ENCODE measurements at regions not wholly inside any gene's neighbourhood (a gene's known extent, or its start where the extent isn't known, plus 50 kb on each side); places are given as distances from the start of the nearest gene placed in this dataset.

- TF ChIP-seq POLR2AphosphoS2 (conservative IDR thresholded peaks at IDR 0.05; ENCODE audit: low read length) (no peak), HOXB13 (CRISPR knock-in tag; IDR thresholded peaks at IDR 0.05; ENCODE audit: low read depth) (no peak), CBX2 (IDR thresholded peaks at IDR 0.05; ENCODE audit: borderline replicate concordance, low read depth) (no peak), FOSL2 (IDR thresholded peaks at IDR 0.05) (no peak), FOSL2 (CRISPR knock-in tag; IDR thresholded peaks at IDR 0.05) (no peak), BHLHE40 (IDR thresholded peaks at IDR 0.05; ENCODE audit: low read depth, low read length) (no peak), CHD2 (IDR thresholded peaks at IDR 0.05; ENCODE audit: low read length, partially characterized antibody) (no peak), MYC (IDR thresholded peaks at IDR 0.05; ENCODE audit: borderline replicate concordance, low read length) (no peak), TFCP2L1 (CRISPR knock-in tag; IDR thresholded peaks at IDR 0.05) (no peak), HMGXB4 (CRISPR knock-in tag; IDR thresholded peaks at IDR 0.05; ENCODE audit: borderline replicate concordance) (no peak), HDAC2 (IDR thresholded peaks at IDR 0.05) (no peak), EP300 (IDR thresholded peaks at IDR 0.05) (no peak), KDM1A (IDR thresholded peaks at IDR 0.05; ENCODE audit: low read depth) (no peak), NR3C1 (IDR thresholded peaks at IDR 0.05) (no peak), SMC3 (IDR thresholded peaks at IDR 0.05) (no peak), RARB (CRISPR knock-in tag; IDR thresholded peaks at IDR 0.05) (no peak)
- TF ChIP-seq, protein P1, sequence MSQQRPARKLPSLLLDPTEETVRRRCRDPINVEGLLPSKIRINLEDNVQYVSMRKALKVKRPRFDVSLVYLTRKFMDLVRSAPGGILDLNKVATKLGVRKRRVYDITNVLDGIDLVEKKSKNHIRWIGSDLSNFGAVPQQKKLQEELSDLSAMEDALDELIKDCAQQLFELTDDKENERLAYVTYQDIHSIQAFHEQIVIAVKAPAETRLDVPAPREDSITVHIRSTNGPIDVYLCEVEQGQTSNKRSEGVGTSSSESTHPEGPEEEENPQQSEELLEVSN (IDR thresholded peaks at IDR 0.05; ENCODE audit: borderline replicate concordance, low read depth): no peak
- TF ChIP-seq, protein P2, sequence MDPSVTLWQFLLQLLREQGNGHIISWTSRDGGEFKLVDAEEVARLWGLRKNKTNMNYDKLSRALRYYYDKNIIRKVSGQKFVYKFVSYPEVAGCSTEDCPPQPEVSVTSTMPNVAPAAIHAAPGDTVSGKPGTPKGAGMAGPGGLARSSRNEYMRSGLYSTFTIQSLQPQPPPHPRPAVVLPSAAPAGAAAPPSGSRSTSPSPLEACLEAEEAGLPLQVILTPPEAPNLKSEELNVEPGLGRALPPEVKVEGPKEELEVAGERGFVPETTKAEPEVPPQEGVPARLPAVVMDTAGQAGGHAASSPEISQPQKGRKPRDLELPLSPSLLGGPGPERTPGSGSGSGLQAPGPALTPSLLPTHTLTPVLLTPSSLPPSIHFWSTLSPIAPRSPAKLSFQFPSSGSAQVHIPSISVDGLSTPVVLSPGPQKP (IDR thresholded peaks at IDR 0.05; ENCODE audit: low read depth, low read length): no peak
- Histone ChIP-seq H3K4me2 (no peak overlapping the region), H3K4me1 (no peaks in the 10 kb centered on the region), H3K4me3 (no peak overlapping the region), H3K9me3 (peaks cover 10% of the 10 kb centered on the region; the same call in 2 of the 3 replicates), H3K27ac (no peak overlapping the region)
- FAIRE-seq (no peak), ATAC-seq (no peak), DNase-seq (ENCODE audit: low read depth in 1 of 2, low spot score in 1 of 2) (no peak)
- ChIA-PET POLR2A (no interaction called here), CTCF (no interaction called here)
- WGBS (ENCODE audit: missing lambda C conversion rate): 25% methylated on average over 7 of the region's 7 CpGs
Observed at GRCh38 chr15:98375513-98376340, 272.6 kb upstream of the IGF1R start.

- no peak for FAIRE-seq
- POLR2A ChIA-PET: no interaction called here
- Histone ChIP-seq H3K4me3 (no peak overlapping the region), H3K4me1 (no peaks in the 10 kb centered on the region), H3K4me2 (no peak overlapping the region), H3K9me3 (peaks cover 10% of the 10 kb centered on the region; the same call in 2 of the 3 replicates), H3K27ac (no peak overlapping the region)
- TF ChIP-seq CEBPB (IDR thresholded peaks at IDR 0.05) (no peak), EHF (CRISPR knock-in tag; IDR thresholded peaks at IDR 0.05) (no peak), NR3C1 (IDR thresholded peaks at IDR 0.05) (no peak), JUNB (IDR thresholded peaks at IDR 0.05) (no peak)
- no peak for DNase-seq (ENCODE audit: low read depth in 1 of 2, low spot score in 1 of 2)
- 3% methylated on average over 3 of the region's 3 CpGs for WGBS (ENCODE audit: missing lambda C conversion rate)
- no peak for ATAC-seq
- CTCF ChIA-PET: no interaction called here
Observed at GRCh38 chr15:98380721-98381120, 267.6 kb upstream of the IGF1R start.

DNA sequence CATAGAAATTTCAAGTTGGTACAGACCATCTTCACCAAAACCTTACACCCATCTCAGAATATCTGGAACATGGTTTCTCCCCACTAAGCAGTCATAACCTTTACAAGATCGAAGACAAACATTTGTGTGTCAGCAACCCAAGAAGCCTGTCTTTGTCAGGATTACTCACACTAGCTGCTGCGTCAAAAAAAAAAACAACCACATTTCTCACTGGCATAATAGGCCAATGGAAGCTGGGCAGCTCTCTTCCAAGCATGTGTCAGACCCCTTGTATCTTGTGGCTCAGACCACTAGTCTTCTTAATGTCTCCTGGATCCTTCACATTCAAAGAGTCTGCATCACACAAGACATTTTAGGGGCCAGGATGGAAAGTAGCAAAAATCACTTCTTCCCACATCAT is 266.9 kb upstream of the IGF1R start:
- POLR2A ChIA-PET: no interaction called here
- H3K4me2 ChIP-seq: no peak overlapping the region
- H3K27ac ChIP-seq: no peak overlapping the region
- CTCF ChIA-PET: interaction anchor here (1.0 to 1.3 kb wide), 2 partner anchors 11 to 69 kb away, joined by 3 to 4 read pairs; no protein-coding TSS in a partner anchor
- peaks cover 15% of the 10 kb centered on the region for H3K9me3 ChIP-seq
- H3K4me3 ChIP-seq: no peak overlapping the region
- WGBS (ENCODE audit: missing lambda C conversion rate): 3% methylated on average over 2 of the region's 2 CpGs
- H3K4me1 ChIP-seq: no peaks in the 10 kb centered on the region
- TF ChIP-seq PHF8 (IDR thresholded peaks at IDR 0.05; ENCODE audit: borderline replicate concordance, low read depth): no peak
- FAIRE-seq (no peak), DNase-seq (ENCODE audit: low read depth in 1 of 2, low spot score in 1 of 2) (no peak), ATAC-seq (no peak)

Data from A549 (cell line).